ENCODE measurements at regions not wholly inside any gene's neighbourhood (a gene's known extent, or its start where the extent isn't known, plus 50 kb on each side); places are given as distances from the start of the nearest gene placed in this dataset.

DNA sequence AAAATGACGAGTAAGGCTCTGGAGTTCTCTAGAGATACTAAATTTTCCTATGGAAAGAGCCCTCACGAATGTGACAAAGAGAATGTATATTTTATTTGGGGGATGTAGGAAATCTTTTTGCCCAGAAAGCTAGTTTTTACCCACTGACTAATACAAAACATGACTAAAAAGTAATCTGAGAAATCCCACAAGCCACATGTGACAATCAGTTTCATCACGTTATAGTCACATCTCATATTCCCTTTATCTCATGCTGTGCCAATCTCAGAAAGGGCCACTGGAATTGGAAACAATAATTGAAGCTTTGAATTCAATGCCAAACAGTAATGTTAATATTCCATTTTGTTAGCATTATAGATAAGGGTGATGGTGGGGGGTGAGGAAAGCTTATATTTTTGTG is 509.0 kb upstream of the GOLIM4 start:
- Histone ChIP-seq H2AK9ac (replicated peaks; ENCODE audit: low read depth, low read length, poor library complexity) (no peak overlapping the region), H4K8ac (ENCODE audit: low read depth in 2 of 2, low read length in 2 of 2) (no peak overlapping the region), H3K4ac (ENCODE audit: low read depth, low read length) (no peak overlapping the region), H3K9me3 (ENCODE audit: control insufficient read depth, insufficient read depth, low read length) (no peaks in the 10 kb centered on the region), H3K79me1 (ENCODE audit: low read depth in 1 of 2, low read length in 2 of 2) (no peaks in the 10 kb centered on the region), H2AK5ac (ENCODE audit: low read depth, low read length) (no peak overlapping the region), H2BK20ac (ENCODE audit: low read depth, low read length) (no peak overlapping the region), H3K4me1 (ENCODE audit: control insufficient read depth, insufficient read depth, low read length) (no peaks in the 10 kb centered on the region), H2BK120ac (ENCODE audit: low read depth, low read length) (no peak overlapping the region), H3K27ac (ENCODE audit: insufficient read depth, low read length) (no peak overlapping the region), H4K5ac (ENCODE audit: low read depth, low read length) (no peak overlapping the region), H4K91ac (ENCODE audit: insufficient read depth, low read depth, low read length) (no peak overlapping the region), H2AFZ (replicated peaks; ENCODE audit: low read length, poor library complexity) (no peak overlapping the region), H3K9me1 (ENCODE audit: insufficient read depth, low read length) (no peaks in the 10 kb centered on the region), H4K20me1 (ENCODE audit: insufficient read depth, low read length) (no peaks in the 10 kb centered on the region), H3K4me2 (ENCODE audit: low read depth, low read length) (no peak overlapping the region), H3K9ac (ENCODE audit: low read depth, low read length) (no peak overlapping the region), H3K4me3 (ENCODE audit: insufficient read depth, low read depth, low read length) (no peak overlapping the region), H3K27me3 (ENCODE audit: control insufficient read depth, insufficient read depth, low read length) (no peaks in the 10 kb centered on the region), H2BK5ac (ENCODE audit: low read depth, low read length, poor library complexity, severe bottlenecking) (no peak overlapping the region), H3K56ac (ENCODE audit: extremely low read depth, insufficient read depth, low read length) (no peak overlapping the region), H3K23ac (ENCODE audit: low read depth, low read length) (no peak overlapping the region), H3K36me3 (ENCODE audit: control insufficient read depth, insufficient read depth, low read length) (no peaks in the 10 kb centered on the region), H2BK15ac (ENCODE audit: low read depth, low read length) (no peak overlapping the region), H3K14ac (replicated peaks; ENCODE audit: low read depth, low read length) (no peak overlapping the region), H3K18ac (ENCODE audit: low read depth, low read length) (no peak overlapping the region)
- POLR2A ChIA-PET (ENCODE audit: unreplicated experiment) = no interaction called here
- TF ChIP-seq MAZ (IDR thresholded peaks at IDR 0.05; ENCODE audit: borderline replicate concordance, low read depth, low read length) (no peak), BHLHE40 (IDR thresholded peaks at IDR 0.05; ENCODE audit: low read depth, low read length) (no peak)
- TF ChIP-seq, protein P1, sequence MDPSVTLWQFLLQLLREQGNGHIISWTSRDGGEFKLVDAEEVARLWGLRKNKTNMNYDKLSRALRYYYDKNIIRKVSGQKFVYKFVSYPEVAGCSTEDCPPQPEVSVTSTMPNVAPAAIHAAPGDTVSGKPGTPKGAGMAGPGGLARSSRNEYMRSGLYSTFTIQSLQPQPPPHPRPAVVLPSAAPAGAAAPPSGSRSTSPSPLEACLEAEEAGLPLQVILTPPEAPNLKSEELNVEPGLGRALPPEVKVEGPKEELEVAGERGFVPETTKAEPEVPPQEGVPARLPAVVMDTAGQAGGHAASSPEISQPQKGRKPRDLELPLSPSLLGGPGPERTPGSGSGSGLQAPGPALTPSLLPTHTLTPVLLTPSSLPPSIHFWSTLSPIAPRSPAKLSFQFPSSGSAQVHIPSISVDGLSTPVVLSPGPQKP (IDR thresholded peaks at IDR 0.05; ENCODE audit: borderline replicate concordance, low read depth, low read length) = no peak
- no peak for ATAC-seq (ENCODE audit: low read depth)
- BruUV-seq (replicated peaks) = no TSS peak
- intact Hi-C loops (cut with micrococcal nuclease) = no loop called here
- no CpG with 5 or more reads among the region's 3 CpGs for WGBS, 2 experiments (ENCODE audit: extremely low coverage in 2 of 2, insufficient read length in 1 of 2)
- dilution Hi-C loops (cut with HindIII; ENCODE audit: low sequenced_read_pairs, unreplicated experiment) = no loop called here
- peak; percentile 6 for DNase-seq
- in situ Hi-C loops (cut with MboI; ENCODE audit: low sequenced_read_pairs) = no loop called here
- CTCF ChIA-PET = interaction anchor here (1.1 to 1.2 kb wide), 2 partner anchors 10 to 20 kb away, joined by 3 to 4 read pairs; no protein-coding TSS in a partner anchor
